ENCODE measurements at regions not wholly inside any gene's neighbourhood (a gene's known extent, or its start where the extent isn't known, plus 50 kb on each side); places are given as distances from the start of the nearest gene placed in this dataset.

- TF ChIP-seq, protein P1, sequence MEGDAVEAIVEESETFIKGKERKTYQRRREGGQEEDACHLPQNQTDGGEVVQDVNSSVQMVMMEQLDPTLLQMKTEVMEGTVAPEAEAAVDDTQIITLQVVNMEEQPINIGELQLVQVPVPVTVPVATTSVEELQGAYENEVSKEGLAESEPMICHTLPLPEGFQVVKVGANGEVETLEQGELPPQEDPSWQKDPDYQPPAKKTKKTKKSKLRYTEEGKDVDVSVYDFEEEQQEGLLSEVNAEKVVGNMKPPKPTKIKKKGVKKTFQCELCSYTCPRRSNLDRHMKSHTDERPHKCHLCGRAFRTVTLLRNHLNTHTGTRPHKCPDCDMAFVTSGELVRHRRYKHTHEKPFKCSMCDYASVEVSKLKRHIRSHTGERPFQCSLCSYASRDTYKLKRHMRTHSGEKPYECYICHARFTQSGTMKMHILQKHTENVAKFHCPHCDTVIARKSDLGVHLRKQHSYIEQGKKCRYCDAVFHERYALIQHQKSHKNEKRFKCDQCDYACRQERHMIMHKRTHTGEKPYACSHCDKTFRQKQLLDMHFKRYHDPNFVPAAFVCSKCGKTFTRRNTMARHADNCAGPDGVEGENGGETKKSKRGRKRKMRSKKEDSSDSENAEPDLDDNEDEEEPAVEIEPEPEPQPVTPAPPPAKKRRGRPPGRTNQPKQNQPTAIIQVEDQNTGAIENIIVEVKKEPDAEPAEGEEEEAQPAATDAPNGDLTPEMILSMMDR (IDR thresholded peaks at IDR 0.05; ENCODE audit: low read depth, low read length, missing control alignments): no peak
- H3K4me3 ChIP-seq (ENCODE audit: low read depth, low read length): no peak overlapping the region
- no peak for DNase-seq (ENCODE audit: low read depth)
These were observed 440.3 kb upstream of the DPH6 start for GRCh38 chr15:35986191-35986721.

DNA sequence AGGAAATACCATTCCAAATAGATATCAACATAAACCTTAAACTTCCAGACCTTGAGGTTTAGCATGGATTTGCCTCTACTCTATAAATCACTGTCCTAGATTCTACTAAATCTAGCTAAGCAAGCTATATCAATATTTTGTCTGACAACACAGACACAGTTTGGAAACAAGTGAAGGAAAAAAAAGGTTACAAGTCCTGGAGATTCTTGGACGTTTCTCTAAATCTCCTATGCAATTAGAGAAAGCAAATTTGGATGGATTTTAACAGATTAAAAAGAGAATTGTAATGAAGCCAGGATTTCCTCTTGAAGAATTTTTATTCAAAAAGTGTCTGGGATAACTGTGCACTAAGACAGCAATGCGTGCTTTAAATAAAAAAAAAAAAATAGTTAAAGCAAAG is 441.1 kb upstream of the DPH6 start:
- TF ChIP-seq, protein P1 (IDR thresholded peaks at IDR 0.05; ENCODE audit: low read depth, low read length, missing control alignments): no peak
- no peak overlapping the region for H3K4me3 ChIP-seq (ENCODE audit: low read depth, low read length)
- no peak for DNase-seq (ENCODE audit: low read depth)

DNA sequence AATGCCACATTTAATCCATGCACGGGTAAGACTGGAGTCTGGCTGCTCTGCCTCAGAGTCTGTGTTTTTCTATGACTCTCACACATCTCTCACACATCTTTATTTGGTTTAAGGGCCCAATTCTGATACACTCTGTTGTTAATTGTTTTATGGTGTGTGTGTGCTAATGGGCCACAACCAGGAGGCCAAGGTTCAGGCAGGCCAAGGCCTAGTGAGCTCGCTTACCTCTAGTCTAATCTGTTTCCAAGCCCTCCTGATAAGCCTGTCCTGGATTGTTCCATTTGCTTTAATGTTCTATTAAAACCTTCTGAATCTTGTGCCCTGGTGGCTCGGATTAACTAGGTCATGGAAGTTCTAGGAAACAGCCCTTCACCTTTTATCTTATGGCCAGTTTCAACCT is 445.4 kb upstream of the DPH6 start:
- DNase-seq (ENCODE audit: low read depth): no peak
- H3K4me3 ChIP-seq (ENCODE audit: low read depth, low read length): no peak overlapping the region
- TF ChIP-seq, protein P1 (IDR thresholded peaks at IDR 0.05; ENCODE audit: low read depth, low read length, missing control alignments): no peak

- no peak for DNase-seq (ENCODE audit: low read depth)
- TF ChIP-seq, protein P1 (IDR thresholded peaks at IDR 0.05; ENCODE audit: low read depth, low read length, missing control alignments): no peak
- no peak overlapping the region for H3K4me3 ChIP-seq (ENCODE audit: low read depth, low read length)
These were observed 446.8 kb upstream of the DPH6 start for GRCh38 chr15:35992791-35993190.

GRCh38 chr15:35993196-35993595 is 447.2 kb upstream of the DPH6 start:
- TF ChIP-seq, protein P1 (IDR thresholded peaks at IDR 0.05; ENCODE audit: low read depth, low read length, missing control alignments): no peak
- DNase-seq (ENCODE audit: low read depth): no peak
- H3K4me3 ChIP-seq (ENCODE audit: low read depth, low read length): no peak overlapping the region

GRCh38 chr15:35994876-35995275 is 448.9 kb upstream of the DPH6 start:
- TF ChIP-seq, protein P1 (IDR thresholded peaks at IDR 0.05; ENCODE audit: low read depth, low read length, missing control alignments): no peak
- no peak for DNase-seq (ENCODE audit: low read depth)
- H3K4me3 ChIP-seq (ENCODE audit: low read depth, low read length): no peak overlapping the region
